ENCODE measurements at regions not wholly inside any gene's neighbourhood (a gene's known extent, or its start where the extent isn't known, plus 50 kb on each side); places are given as distances from the start of the nearest gene placed in this dataset.

DNA sequence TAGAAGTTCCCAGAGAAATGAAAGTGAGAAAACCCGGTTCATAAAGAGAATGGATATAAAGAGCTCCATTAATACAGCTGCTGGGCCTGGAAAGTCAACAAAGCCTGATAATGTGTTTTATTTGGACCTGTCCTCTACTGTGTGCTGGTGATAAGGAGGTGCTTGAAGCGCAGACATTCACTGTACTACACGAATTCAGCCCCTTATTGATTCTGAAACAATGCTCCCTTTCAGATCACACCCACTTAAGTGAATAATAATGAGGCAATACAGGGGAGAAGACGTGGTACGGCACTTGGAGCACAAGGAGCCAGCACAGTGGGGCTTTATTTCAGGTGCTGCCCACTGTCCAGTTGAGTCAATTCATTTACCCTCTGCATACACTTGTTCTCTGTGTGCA lies 260.8 kb downstream of the FGFR2 start:
- TF ChIP-seq, protein P1, sequence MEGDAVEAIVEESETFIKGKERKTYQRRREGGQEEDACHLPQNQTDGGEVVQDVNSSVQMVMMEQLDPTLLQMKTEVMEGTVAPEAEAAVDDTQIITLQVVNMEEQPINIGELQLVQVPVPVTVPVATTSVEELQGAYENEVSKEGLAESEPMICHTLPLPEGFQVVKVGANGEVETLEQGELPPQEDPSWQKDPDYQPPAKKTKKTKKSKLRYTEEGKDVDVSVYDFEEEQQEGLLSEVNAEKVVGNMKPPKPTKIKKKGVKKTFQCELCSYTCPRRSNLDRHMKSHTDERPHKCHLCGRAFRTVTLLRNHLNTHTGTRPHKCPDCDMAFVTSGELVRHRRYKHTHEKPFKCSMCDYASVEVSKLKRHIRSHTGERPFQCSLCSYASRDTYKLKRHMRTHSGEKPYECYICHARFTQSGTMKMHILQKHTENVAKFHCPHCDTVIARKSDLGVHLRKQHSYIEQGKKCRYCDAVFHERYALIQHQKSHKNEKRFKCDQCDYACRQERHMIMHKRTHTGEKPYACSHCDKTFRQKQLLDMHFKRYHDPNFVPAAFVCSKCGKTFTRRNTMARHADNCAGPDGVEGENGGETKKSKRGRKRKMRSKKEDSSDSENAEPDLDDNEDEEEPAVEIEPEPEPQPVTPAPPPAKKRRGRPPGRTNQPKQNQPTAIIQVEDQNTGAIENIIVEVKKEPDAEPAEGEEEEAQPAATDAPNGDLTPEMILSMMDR (optimal IDR thresholded peaks at IDR 0.05 in 1 of 3, IDR thresholded peaks at IDR 0.05 in 1 of 3, conservative IDR thresholded peaks at IDR 0.05 in 1 of 3; ENCODE audit: extremely low read depth in 1 of 3, insufficient read depth in 2 of 3, low read length in 3 of 3): no peak
- TF ChIP-seq EZH2 (IDR thresholded peaks at IDR 0.05; ENCODE audit: low read length): no peak
